ENCODE measurements at regions not wholly inside any gene's neighbourhood (a gene's known extent, or its start where the extent isn't known, plus 50 kb on each side); places are given as distances from the start of the nearest gene placed in this dataset.
"Not testable (repeated sequence)": the region's sequence is repeated elsewhere in the genome, so short reads cannot be mapped to it uniquely, and the experiment has no call there.

GRCh38 chr18:22044474-22045220 lies 124.7 kb upstream of the GATA6 start:
- no peak for DNase-seq

GRCh38 chr18:22045221-22045918 lies 124.0 kb upstream of the GATA6 start:
- no peak for DNase-seq

- DNase-seq = no peak
These were observed 122.9 kb upstream of the GATA6 start for GRCh38 chr18:22046473-22046872.

- no peak for DNase-seq
These were observed 121.9 kb upstream of the GATA6 start for GRCh38 chr18:22047485-22047884.

DNA sequence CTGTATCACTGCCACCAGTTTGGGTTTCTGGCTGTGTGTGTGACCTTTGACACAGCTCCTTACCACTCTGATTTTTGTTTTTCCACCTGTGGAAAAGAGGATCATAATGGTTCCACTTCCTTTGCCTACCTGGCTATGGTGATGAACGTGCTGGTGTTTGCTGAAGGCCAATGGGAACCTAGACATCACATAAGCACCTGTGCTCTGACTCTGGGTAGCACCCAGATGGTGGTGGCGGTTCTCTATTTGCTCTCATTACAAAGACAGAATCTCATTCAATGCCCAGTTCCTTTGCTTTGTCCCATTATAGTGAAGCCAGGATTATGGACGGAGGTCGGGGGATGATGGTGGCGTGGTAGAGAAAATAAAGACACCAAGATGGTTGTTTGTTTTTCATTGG lies 121.2 kb upstream of the GATA6 start:
- DNase-seq = no peak

DNA sequence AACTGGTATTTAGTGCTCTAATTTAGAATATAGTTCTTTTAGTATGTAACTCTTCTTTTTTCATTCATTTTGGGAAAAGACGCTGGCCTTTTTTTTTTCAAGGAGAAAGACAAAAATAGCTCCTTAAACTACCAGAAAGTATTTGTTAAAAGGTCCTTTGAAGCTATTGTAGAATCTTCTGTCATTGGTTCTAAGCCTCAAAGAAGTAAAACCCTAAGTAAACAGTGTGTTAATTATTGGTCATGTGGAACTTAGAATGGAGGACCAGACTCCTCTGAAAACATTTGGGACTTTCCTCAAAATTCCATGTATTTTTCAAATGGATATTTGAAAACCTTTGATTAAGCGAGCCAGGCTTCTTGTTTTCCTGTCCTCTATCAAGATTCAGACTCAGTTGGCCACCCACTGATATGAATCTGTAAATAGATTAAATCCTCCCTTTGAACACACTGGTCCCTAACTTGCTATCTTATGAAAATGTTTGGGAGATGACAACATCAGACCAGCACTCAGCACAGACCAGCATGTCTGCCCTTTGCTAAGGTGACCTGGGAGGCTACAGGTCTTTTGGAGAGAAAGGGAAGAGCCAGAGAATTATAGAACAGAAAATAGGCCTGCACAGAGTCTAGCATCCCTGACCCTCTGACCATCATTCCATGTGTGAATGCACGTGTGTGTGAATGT lies 120.3 kb upstream of the GATA6 start:
- DNase-seq = no peak

GRCh38 chr18:22052405-22053105 lies 116.8 kb upstream of the GATA6 start:
- DNase-seq = no peak

- DNase-seq = no peak
These were observed 113.7 kb upstream of the GATA6 start for GRCh38 chr18:22055466-22056238.

DNA sequence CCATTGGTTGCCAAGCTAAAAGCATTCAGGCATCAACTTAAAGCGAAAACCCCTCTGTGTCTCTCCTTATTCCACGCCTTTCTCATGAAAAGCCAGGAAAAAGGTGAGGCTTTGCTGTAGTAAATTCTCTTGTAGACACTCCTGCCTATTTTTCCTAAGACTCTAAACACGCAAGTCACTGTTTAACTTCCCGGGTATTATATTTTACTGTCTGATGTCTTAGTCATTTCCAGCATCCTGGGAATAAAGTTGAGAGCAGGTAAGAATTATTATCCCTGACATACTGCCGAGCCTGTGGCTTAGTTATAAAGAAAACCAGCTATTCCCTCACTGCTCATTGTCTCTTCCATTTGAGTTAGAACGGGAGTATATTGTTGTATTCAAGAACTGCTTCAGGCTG lies 112.4 kb upstream of the GATA6 start:
- no peak for DNase-seq

- DNase-seq = no peak
These were observed 111.4 kb upstream of the GATA6 start for GRCh38 chr18:22057908-22058527.

DNA sequence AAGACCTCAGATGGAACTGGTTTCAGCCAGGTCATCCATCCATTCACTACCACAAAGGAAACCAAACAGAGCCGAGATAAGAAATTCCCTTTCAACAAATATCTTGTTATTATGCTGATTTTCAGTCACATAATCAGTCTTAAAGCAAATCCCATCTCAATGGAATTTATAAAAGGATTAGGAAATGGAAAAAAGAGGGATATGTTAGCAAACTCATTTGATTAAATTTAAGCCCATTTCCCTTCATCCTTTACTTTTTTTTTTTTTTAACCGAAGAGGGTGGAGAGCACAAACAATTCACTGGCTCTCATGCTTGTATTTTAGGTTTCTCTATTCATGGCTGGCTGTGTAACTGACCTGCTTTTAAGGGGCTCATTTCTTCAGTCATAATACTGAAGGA lies 109.0 kb upstream of the GATA6 start:
- DNase-seq = no peak

DNA sequence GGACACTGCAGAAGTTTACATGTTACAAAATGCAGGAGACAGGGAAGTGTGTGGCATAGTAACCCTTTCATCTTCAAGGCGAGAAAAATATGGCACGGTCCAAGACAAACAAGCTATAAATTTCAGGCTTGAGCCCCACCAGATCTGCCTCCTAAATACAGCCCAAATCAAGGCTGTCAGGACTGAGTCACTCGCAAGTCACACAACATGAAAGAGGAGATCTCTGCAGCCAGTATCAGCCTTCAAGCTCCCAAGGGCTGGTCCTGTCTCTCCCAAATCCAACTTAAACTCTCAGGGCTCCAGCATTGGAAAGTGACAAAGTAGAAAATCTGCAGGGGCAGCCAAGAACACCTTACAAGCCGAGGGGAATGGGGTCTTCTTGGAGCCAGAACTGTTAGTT lies 106.3 kb upstream of the GATA6 start:
- DNase-seq = no peak

DNA sequence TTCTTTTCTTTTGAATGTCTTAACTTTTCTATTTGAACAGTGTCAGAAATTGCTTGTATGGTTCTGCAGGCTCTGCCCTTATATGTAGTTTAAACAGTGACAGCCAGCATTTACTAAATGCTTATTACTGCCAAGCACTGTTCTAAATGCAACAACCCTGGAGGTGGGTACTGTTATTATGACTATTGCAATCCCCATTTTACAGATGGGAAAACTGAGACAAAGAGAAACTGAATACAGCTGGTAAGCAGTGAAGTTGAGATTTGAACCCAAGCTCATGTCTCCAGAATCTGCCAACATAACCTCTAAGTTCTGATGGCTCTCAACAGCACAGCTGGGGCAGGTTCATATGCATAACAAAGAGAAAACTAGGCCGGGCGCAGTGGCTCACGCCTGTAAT lies 105.7 kb upstream of the GATA6 start:
- DNase-seq = no peak

DNA sequence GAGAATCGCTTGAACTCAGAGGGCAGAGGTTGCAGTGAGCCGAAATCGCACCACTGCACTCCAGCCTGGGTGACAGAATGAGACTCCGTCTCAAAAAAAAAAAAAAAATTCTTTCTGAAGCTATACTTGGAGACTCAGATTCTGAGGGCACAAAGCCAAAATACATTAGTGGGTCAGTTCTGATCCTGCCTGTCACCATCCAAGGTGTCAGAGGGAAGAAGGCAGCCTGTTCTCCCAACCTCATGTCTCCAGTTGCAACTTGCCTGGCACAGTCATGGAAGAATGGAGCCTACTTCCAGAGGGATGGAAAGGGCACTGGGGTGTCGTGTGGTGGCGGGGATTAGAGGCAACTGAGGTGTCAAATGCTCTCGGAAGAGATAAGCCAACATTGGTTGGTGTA lies 104.8 kb upstream of the GATA6 start:
- no peak for DNase-seq

- no peak for DNase-seq
These were observed 104.1 kb upstream of the GATA6 start for GRCh38 chr18:22065311-22065710.

DNA sequence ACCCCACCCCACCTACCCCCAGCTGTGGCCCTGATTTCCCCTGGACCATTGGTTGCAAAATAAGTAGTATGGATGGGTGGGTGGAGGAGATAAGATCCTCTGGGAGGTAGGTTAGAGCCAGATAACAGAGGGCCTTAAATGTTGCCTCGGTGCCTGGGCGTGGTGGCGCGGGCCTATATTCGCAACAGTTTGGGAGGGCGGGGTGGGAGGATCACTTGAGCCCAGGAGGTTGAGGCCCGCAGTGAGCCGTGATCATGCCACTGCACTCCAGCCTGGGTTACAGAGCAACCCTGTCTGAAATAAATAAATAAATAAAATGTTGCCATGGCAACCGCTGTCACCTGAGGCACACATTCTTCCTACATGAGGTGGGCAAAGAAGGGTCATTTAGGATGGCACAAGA lies 103.3 kb upstream of the GATA6 start:
- no peak for DNase-seq

- DNase-seq = no peak
These were observed 102.3 kb upstream of the GATA6 start for GRCh38 chr18:22067109-22067508.

GRCh38 chr18:22067682-22068081 lies 101.7 kb upstream of the GATA6 start:
- no peak for DNase-seq

- not testable (repeated sequence) for DNase-seq
These were observed 100.6 kb upstream of the GATA6 start for GRCh38 chr18:22068784-22069183.

GRCh38 chr18:22069916-22070315 lies 99.5 kb upstream of the GATA6 start:
- no peak for DNase-seq

DNA sequence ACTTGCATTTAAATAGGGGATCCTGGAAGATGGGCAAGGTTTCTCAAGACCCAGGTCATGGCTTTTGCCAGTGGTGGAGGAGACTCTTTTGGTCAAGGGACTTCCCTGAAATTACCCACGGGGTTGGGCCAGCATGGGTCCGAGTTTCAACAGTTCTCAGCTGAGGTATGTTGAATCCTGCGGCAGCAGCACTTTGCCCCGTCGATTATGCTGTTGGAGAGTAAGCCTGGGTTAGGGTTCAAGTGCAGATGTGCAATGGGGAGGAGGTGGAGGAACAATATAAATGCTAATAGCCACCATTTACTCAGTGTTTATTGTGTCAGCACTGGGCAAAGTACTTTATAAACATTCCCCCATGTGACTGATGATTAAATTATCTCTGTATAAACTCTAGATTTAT lies 96.0 kb upstream of the GATA6 start:
- DNase-seq = no peak
